Vagina (tissue), 2 donors: ENCODE measurements at regions not wholly inside any gene's neighbourhood (a gene's known extent, or its start where the extent isn't known, plus 50 kb on each side); places are given as distances from the start of the nearest gene placed in this dataset.
"Not testable (repeated sequence)": the region's sequence is repeated elsewhere in the genome, so short reads cannot be mapped to it uniquely, and the experiment has no call there.

Experiments used
- DNase-seq, 2 donors: peaks; one replicate each; pipeline ENCODE4 v3.0.0-alpha.2; 2017; ENCODE audit errors: extremely low spot score in 2 of 2
- H3K27ac ChIP-seq: fragments of 200-600 bp; sonication (generic); one replicate; pipeline ENCODE4 v1.5.1; 2019
- H3K27me3 ChIP-seq: fragments of 200-600 bp; sonication (generic); one replicate; pipeline ENCODE4 v1.5.1; 2019
- H3K36me3 ChIP-seq, 2 donors: fragments of 200-600 bp; sonication (generic); one replicate each; pipeline ENCODE4 v1.5.1; 2017 to 2019
- H3K4me1 ChIP-seq: fragments of 200-600 bp; sonication (generic); one replicate; pipeline ENCODE4 v1.5.1; 2019
- H3K4me3 ChIP-seq, 2 donors: fragments of 200-600 bp; sonication (generic); 1 replicate in 1 of 2; 2 replicates in 1 of 2; pipeline ENCODE4 v1.5.1; 2016 to 2019
- H3K9me3 ChIP-seq: fragments of 200-600 bp; sonication (generic); one replicate; pipeline ENCODE4 v1.5.1; 2019
- CTCF ChIP-seq, 3 experiments: fragments of 450-650 bp in 2 of 3; fragments of 200-600 bp in 1 of 3; sonication (generic) in 1 of 3; IDR thresholded peaks; one replicate each; pipeline ENCODE4 v1.5.1; 2017 to 2019; ENCODE audit warnings: antibody characterized with exemption in 3 of 3, mild to moderate bottlenecking in 2 of 3, moderate library complexity in 2 of 3
- POLR2A ChIP-seq, 2 donors: fragments of 450-650 bp; IDR thresholded peaks; one replicate each; pipeline ENCODE4 v1.6.1; 2017; ENCODE audit warnings: antibody characterized with exemption in 2 of 2, mild to moderate bottlenecking in 2 of 2, moderate library complexity in 2 of 2
- POLR2AphosphoS5 ChIP-seq, 2 donors: sonication (generic); formaldehyde crosslinking; IDR thresholded peaks; one replicate each; pipeline ENCODE4 v1.9.0; 2017; ENCODE audit warnings: antibody characterized with exemption in 2 of 2, mild to moderate bottlenecking in 2 of 2, low read depth in 1 of 2; ENCODE audit not compliant: insufficient read depth in 1 of 2
- intact Hi-C: fragments of 100-400 bp; cut with DNase I; formaldehyde crosslinking; loops from one replicate; pipeline ENCODE4 v1.15.1; 2023

DNA sequence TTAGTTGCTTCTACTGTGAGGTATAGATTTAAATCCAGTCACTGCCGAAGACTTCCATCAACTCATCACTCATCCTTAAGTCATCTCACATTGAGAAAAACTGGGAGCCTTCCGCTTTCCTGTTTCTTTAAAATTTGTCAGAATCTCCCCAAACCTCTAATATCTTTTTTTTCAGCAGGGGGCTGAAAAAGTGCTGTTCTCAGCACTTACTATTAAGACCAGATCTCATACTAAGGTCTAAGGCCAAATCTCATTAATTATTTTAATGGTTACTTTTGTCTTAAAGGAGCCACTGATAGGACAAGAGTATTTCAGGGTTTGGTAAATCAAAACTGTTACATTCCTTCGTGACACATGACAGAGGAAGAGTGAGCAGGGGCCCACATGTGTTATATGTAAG lies 134.6 kb upstream of the PRSS3 start:
- no peaks in the 10 kb centered on the region for H3K36me3 ChIP-seq
- intact Hi-C loops: no loop called here
- H3K27ac ChIP-seq: no peak overlapping the region
- DNase-seq: no peak
- TF ChIP-seq POLR2AphosphoS5 (IDR thresholded peaks at IDR 0.05; ENCODE audit: insufficient read depth in 1 of 2, low read depth in 1 of 2): no peak
- no peak for TF ChIP-seq POLR2A (IDR thresholded peaks at IDR 0.05)
- TF ChIP-seq CTCF (IDR thresholded peaks at IDR 0.05): no peak
- H3K4me3 ChIP-seq: no peak overlapping the region
- H3K9me3 ChIP-seq: no peaks in the 10 kb centered on the region
- no peaks in the 10 kb centered on the region for H3K27me3 ChIP-seq
- no peaks in the 10 kb centered on the region for H3K4me1 ChIP-seq

- H3K27ac ChIP-seq: no peak overlapping the region
- no peaks in the 10 kb centered on the region for H3K9me3 ChIP-seq
- no peak for TF ChIP-seq POLR2AphosphoS5 (IDR thresholded peaks at IDR 0.05; ENCODE audit: insufficient read depth in 1 of 2, low read depth in 1 of 2)
- no peak overlapping the region for H3K4me3 ChIP-seq
- DNase-seq: no peak
- intact Hi-C loops: no loop called here
- H3K4me1 ChIP-seq: no peaks in the 10 kb centered on the region
- no peaks in the 10 kb centered on the region for H3K27me3 ChIP-seq
- H3K36me3 ChIP-seq: no peaks in the 10 kb centered on the region
Observed at GRCh38 chr9:33661176-33661575, 134.2 kb upstream of the PRSS3 start.

GRCh38 chr9:33662871-33663270 lies 132.5 kb upstream of the PRSS3 start:
- H3K27me3 ChIP-seq: no peaks in the 10 kb centered on the region

DNA sequence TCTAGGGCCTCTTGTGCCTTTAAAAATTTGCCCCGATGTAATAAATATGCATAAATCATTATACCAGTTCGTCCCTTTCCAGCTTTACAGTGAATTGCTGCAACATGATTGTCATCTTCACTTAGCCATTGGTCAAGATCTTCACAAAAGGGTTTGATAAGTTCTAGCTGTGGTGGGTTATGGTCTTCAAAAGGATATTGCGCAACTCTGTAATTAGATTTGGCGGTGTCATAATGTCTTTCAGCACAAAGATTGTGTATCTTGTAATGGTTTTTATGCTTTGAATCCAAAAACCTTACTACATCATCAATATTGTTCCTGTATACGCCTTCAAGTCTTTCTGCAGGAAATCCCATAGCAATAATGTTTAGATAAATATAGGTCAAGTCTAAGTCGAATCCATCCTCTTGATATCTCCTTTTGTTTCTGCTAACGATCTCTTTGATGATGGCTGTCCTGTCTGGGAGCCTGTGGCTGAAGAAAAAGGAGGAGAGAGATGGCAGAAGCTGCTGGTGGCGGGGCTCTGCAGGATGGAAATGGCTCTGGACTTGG lies 119.1 kb upstream of the PRSS3 start:
- H3K4me3 ChIP-seq: peak overlapping the region; percentile 43 to 52
- H3K36me3 ChIP-seq, H3K4me1 ChIP-seq, H3K27me3 ChIP-seq, intact Hi-C loops, H3K9me3 ChIP-seq, DNase-seq: not testable (repeated sequence)
- peak overlapping the region; percentile 76 for H3K27ac ChIP-seq

More at GRCh38 chr9:33662871-33663270, 132.5 kb upstream of the PRSS3 start:
- H3K36me3 ChIP-seq: no peaks in the 10 kb centered on the region
- no peak overlapping the region for H3K4me3 ChIP-seq
- TF ChIP-seq POLR2AphosphoS5 (IDR thresholded peaks at IDR 0.05; ENCODE audit: insufficient read depth in 1 of 2, low read depth in 1 of 2): no peak
- no peak for TF ChIP-seq POLR2A (IDR thresholded peaks at IDR 0.05)
- TF ChIP-seq CTCF (IDR thresholded peaks at IDR 0.05): no peak
- no peak overlapping the region for H3K27ac ChIP-seq
- H3K9me3 ChIP-seq: no peaks in the 10 kb centered on the region
- no peak for DNase-seq
- intact Hi-C loops: no loop called here
- no peaks in the 10 kb centered on the region for H3K4me1 ChIP-seq

DNA sequence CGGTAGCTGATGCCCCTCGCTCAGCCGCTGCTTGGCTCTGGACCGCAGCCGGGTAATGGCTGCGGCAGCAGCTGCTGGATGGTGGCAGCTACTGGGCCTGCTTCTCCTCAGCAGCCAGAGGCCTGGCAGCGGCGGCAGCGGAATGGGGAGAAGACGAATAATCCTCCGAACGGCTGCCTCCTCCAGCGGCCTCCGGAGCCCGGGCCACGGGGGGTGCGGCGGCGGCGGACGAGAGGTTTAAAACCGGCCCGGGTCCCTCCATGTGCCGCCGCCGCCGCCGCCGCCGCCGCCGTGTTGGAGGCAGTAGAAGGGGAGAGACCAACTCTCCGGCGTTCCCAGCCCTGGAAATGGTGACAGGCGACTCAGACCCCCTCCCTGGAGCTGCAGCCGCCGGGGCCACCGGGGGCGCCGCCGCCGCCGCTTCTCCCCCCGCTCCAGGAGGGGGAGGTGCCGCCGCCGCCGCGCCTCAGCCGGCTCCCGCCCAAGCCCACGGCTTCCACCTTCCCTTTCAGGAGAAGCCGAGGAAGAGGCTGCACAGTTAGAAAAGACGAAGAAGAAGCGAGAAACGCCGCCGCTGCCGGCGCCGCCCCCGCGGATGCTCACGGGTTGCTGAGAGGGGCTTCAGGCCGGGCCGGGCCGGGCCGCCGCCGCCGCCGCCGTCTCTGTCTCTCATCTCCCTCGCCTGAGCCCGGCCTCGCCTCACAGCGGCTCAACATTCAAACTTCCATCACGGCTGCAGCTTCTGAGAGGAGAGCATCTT lies 118.4 kb upstream of the PRSS3 start:
- intact Hi-C loops: no loop called here
- H3K4me3 ChIP-seq: peak overlapping the region; percentile 43 to 52
- no peaks in the 10 kb centered on the region for H3K36me3 ChIP-seq
- peak overlapping the region; percentile 76 for H3K27ac ChIP-seq
- no peak for TF ChIP-seq POLR2A (IDR thresholded peaks at IDR 0.05)
- no peak for TF ChIP-seq POLR2AphosphoS5 (IDR thresholded peaks at IDR 0.05; ENCODE audit: insufficient read depth in 1 of 2, low read depth in 1 of 2)
- no peak for TF ChIP-seq CTCF (IDR thresholded peaks at IDR 0.05)
- no peaks in the 10 kb centered on the region for H3K27me3 ChIP-seq
- no peaks in the 10 kb centered on the region for H3K9me3 ChIP-seq
- H3K4me1 ChIP-seq: no peaks in the 10 kb centered on the region
- no peak for DNase-seq

GRCh38 chr9:33677506-33677809 lies 117.9 kb upstream of the PRSS3 start:
- Histone ChIP-seq H3K9me3 (no peaks in the 10 kb centered on the region), H3K4me1 (no peaks in the 10 kb centered on the region), H3K4me3 (peak overlapping the region; percentile 43 to 52), H3K36me3 (no peaks in the 10 kb centered on the region), H3K27me3 (no peaks in the 10 kb centered on the region), H3K27ac (no peak overlapping the region)
- DNase-seq: no peak
- TF ChIP-seq POLR2AphosphoS5 (IDR thresholded peaks at IDR 0.05; ENCODE audit: insufficient read depth in 1 of 2, low read depth in 1 of 2): no peak
- intact Hi-C loops: no loop called here
